ENCODE measurements at regions not wholly inside any gene's neighbourhood (a gene's known extent, or its start where the extent isn't known, plus 50 kb on each side); places are given as distances from the start of the nearest gene placed in this dataset.

GRCh38 chr16:86319585-86320236 is 190.6 kb upstream of the FOXF1 start:
- TF ChIP-seq CTCF (conservative IDR thresholded peaks at IDR 0.05 in 1 of 2, IDR thresholded peaks at IDR 0.05 in 1 of 2; ENCODE audit: extremely low read depth in 1 of 2, insufficient read depth in 1 of 2, low read depth in 1 of 2, low read length in 2 of 2) (no peak), EZH2 (IDR thresholded peaks at IDR 0.05; ENCODE audit: borderline replicate concordance, low read length) (no peak)
